ENCODE measurements at regions not wholly inside any gene's neighbourhood (a gene's known extent, or its start where the extent isn't known, plus 50 kb on each side); places are given as distances from the start of the nearest gene placed in this dataset.

GRCh38 chr5:96093890-96094381 lies 132.3 kb upstream of the ELL2 start:
- no peak for TF ChIP-seq CTCF (tag by site-specific recombination; IDR thresholded peaks at IDR 0.05)
- TF ChIP-seq ZBTB26 (tag by site-specific recombination; optimal IDR thresholded peaks at IDR 0.05), result no peak
- no peak for TF ChIP-seq ZNF175 (tag by site-specific recombination; IDR thresholded peaks at IDR 0.05)
- TF ChIP-seq ZNF302 (tag by site-specific recombination; IDR thresholded peaks at IDR 0.05; ENCODE audit: low read depth), result no peak
- TF ChIP-seq ZNF24 (tag by site-specific recombination; IDR thresholded peaks at IDR 0.05), result no peak
- TF ChIP-seq ZBTB7A (tag by site-specific recombination; IDR thresholded peaks at IDR 0.05; ENCODE audit: low read depth), result no peak
- TF ChIP-seq ZNF571 (tag by site-specific recombination; IDR thresholded peaks at IDR 0.05), result no peak
